ENCODE measurements at regions not wholly inside any gene's neighbourhood (a gene's known extent, or its start where the extent isn't known, plus 50 kb on each side); places are given as distances from the start of the nearest gene placed in this dataset.

DNA sequence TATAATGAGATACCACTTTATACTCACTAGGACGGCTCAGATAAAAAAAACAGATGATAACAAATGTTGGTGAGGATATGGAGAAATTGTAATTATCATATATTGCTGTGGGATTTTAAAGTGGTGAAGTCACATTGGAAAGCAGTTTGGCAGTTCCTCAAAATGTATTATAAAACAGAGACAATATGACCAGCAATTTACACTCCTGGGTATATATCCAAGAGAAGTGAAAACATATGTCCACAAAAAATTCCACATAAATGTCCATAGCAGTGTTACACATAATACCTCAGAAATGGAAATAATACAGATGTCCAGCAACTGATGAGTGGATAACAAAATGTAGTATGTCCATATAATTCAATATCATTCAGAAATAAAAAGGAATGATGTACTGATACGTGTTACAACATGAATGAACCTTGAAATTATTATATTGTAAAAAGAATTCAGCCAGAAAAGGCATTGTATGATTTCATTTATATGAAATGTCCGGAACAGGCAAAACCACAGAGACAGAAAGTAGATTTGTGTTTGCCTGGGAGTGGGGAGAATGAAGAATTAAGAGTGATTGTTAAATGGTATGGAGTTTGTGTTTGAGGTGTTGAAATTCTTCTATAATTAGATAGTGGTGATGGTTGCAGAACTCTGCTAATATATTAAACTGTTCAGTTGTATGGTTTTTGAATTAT, 220.9 kb downstream of the SLC7A11 start:
- peak; percentile 83 for DNase-seq

DNA sequence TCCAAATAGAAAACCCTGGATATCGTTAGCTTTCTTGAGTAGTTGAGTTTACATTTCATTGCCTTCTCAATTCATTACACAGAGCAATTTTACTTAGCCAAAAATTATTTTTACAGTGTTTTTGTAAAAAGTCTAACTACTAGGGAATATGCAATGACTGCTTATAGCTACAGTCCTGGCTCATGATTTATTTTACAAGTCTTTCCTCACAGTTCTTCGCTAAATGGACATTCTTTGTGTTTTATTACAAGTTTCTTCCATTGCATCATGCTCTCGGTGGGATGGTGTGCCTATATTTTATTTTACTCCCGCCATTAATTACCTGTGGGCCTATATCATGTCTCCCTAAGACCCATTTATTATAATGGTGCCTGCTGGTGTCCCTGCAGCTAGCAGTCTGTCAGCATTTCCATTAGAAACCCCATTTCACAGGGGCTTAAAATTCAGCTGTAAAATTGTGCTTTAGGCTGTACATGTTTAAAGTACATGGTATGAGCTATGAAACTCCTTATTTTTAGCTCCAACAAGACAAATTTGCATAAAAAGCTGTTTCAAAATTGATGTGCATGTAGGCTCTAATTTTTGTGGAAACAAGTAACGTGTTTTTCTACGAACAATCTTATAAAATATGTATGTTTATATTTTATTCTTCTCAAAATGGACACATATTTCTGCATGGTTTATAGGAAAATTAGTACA, 227.4 kb downstream of the SLC7A11 start:
- peak; percentile 23 for DNase-seq

DNA sequence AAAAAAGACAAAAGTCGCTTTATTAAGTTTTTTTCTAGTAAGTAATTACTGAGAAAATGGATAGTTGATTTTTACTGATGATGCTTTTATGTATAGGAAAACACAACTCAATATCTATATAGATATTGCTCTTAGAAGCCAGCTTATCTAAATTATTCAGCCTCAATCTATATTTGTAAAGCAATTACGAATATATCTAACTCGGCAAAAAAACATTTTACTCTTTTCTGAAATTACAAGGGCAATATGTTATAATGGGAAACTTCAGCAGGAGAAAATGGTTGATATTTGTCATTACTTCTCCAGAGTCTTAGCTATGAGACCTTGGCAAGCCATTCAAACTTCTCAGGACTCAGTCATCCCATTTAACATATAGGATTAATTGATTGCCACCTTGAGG, 228.5 kb downstream of the SLC7A11 start:
- DNase-seq = no peak

DNA sequence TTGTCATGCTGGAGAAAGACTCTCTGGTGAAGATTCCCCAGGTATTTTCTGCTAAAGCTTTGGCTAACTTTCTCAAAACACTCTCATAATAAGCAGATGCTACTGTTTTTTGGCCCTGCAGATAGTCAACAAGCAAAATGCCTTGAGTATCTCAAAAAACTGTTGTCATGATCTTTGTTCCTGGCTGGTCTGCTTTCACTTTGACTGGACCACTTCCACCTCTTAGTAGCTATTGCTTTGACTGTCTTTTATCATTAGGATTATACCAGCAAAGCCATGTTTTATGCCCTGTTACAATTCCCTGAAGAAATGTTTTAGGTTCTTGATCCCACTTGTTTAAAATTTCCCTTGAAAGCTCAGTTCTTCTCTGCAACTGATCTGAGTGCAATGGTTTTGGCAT, 231.5 kb downstream of the SLC7A11 start:
- DNase-seq = no peak

DNA sequence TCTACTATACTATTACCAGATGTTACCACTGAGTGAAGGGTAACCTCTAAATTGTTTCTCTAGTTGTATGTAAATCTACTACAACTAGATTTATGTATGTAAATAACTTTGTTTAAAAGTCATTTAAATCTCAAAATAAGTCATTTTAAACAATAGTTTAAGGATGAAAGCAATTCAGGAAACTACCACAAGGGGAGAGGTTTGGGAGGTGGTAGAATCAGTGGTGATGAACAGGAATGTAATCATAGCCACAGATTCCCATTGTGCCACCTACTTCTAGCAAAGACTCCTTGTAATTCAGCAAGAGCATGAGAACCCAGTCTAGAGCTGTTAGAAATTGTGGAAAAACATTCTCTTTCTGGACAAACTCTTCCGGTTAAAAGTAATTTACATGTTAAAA, 234.6 kb downstream of the SLC7A11 start:
- no peak for DNase-seq

DNA sequence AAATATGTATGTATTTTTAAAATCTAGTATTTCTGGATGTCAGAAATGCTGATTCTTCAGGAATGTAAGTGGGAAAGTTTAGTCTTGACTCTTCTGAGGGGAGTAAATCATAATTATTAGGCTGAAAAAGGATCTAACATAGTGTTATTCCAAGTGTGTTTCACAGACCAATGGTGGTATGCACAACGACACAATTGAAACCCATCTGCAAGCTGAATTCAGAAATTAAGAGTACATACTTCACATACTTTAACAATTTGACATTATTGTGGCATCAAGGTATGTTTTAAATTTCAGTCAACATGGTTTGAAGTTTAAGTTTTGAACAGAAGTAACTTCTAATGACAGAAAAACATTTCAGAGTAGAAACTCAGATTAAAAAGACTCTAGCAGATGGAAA, 236.7 kb downstream of the SLC7A11 start:
- DNase-seq = no peak

DNA sequence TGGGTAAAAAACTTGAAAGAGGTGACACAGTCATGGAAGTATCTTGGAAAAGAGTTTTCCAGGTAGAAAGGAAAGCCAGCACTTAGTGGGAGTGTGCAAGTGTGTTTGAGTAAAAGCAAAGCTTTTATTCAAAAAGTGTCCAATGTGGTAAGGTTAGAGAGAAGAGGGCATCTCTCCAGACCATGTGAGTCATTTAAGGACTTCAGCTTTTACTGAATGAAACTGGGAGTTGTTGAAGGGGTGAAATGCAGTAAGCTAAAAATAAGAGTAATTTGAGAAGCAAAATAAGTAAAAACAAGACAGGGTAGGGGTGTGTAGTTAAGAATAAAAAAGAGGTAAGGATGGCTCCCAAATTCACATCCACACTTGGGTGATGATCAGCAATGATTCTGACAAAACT, 238.9 kb downstream of the SLC7A11 start:
- DNase-seq = no peak

DNA sequence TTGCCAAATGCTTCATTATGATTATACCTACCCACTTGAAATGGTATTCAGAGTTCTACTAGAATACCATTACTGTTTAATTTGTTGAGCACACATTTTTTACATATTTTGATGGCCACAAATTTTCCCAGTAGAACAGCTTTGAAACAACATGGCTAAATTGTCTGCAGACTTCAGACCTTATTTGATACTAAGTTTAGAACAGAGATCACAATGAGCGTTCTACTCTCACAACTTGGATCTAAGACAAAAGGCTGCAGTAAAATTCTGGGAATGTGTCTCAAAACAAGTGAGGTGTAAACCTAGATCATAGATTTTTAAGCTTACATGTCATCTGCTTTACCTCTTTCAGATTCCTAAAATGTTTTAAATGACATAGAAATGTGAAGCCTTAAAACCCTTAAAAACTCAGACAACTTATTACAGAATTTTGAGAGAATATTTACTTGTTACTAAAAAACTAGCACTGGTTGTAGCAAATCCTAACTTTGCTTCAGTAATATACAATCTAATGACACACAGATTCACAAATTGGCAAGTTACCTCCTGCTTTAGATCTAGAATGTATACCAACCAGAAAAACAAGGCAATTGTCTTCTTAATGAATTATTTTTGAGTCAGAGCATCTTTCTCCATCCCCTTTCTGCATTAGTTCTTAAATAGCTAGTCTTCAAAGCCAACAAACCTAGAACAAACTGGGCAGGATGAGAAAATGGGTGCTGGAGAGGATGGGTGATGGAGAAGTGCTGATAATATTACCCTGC, 243.3 kb downstream of the SLC7A11 start:
- no peak for DNase-seq

DNA sequence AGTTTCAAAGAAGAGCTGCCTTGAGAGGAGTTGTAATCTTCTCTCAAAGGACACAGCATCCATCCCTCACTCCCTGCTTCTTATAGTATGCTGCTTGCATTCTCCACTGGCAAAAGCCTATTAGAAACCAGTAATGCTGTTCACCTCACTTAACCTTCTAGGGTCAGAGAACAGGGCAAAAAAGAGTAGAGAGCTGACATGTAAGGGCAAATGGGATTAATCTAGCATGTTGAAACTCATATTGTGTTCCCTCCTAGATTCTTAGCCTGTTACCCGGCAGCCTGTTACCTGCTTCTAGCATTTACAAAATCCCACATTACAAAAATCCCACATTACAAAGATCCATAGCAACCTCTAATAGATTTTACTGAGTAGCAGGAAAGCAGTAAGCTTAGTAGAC, 244.7 kb downstream of the SLC7A11 start:
- no peak for DNase-seq

DNA sequence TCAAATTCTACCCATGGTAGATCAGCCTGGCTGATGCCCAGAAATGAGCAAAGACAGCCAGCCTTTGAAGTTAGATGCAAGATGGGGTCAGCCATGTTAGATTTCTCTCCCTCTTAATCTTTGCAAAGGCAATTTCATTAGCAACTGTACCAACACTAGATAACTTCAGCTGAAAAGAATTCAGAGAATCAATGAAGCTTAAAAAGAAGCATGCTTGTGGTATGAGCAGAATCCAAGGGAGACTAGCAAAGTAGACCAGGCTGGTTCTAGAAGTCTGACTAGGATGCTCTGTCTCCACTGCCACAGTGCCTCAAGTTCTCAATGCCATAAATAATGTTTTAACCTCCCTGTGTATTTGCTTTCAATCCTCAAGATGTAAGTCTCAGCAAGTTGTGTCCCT, 247.3 kb downstream of the SLC7A11 start:
- no peak for DNase-seq

DNA sequence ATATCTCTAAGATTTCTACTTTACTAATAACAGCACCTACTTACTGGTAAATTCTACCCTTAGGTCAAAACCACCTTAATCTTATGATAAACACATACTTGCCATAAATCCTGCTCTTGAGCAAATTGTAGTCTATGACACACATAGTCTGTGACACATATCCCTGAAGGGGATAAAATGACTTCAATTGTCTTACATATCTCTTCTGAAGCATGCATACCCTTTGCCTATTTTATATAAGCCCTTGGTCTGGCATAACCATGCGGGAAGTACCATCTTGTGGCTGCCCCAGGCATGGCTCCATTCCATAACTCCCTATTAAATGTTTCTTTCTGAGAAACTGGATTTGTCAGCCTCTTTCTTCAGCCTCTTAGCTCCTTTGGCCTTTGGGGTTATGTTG, 248.9 kb downstream of the SLC7A11 start:
- DNase-seq = no peak

DNA sequence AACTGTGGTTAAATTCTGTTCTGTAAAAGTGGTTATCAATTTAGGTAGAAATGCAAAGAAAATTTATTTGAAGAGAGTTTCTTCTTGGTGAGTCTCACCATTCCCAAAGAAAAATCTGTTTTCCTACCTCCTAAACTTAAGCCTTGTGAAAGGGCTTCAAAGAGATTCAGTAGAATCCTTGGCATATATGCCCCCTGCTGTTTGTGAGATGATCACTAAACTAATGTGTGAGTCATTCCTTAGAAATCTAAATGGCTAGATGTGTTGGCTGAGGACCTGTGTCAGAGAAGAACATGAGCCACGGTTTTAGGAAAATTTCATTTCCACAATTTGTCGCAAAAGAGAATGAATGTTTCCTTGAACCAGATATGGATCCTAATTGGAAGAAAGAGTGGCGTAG, 260.9 kb downstream of the SLC7A11 start:
- no peak for DNase-seq

DNA sequence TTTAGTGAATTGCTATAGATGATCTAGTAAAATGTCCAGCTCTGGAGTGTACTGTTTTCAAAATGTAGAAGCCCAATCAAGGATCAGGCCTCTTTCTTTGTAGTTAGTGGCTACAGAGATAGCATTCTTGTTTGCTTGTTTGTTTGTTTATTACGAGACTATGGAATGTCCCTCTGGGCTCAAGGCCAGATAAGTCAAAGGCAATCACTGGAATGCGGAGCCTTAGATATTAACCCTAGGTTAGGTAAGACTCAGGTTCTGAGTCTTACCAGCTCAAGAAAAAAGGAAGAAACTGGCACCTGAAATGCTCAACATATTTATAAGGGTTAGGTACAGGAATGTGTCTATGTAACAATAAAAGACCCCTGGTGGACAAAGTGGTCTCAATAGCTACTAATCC, 261.5 kb downstream of the SLC7A11 start:
- DNase-seq = no peak

DNA sequence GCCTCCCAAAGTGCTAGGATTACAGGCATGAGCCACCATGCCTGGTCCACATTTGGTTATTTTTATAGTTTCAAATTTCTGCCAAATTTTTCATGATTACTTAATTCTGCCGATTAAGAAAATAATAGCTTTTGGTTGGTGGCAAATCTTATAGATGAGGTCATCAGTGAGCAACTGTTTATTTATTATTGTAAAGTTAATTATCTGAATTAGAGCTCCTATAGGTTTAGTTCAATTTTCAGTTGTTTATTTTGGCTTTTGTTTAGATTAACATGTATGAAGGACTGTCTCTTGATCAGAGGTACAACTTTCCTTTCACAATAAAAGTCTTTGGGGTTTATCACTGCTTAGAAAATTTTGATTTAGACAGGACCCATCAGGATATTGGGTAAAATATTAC, 262.2 kb downstream of the SLC7A11 start:
- DNase-seq = no peak

DNA sequence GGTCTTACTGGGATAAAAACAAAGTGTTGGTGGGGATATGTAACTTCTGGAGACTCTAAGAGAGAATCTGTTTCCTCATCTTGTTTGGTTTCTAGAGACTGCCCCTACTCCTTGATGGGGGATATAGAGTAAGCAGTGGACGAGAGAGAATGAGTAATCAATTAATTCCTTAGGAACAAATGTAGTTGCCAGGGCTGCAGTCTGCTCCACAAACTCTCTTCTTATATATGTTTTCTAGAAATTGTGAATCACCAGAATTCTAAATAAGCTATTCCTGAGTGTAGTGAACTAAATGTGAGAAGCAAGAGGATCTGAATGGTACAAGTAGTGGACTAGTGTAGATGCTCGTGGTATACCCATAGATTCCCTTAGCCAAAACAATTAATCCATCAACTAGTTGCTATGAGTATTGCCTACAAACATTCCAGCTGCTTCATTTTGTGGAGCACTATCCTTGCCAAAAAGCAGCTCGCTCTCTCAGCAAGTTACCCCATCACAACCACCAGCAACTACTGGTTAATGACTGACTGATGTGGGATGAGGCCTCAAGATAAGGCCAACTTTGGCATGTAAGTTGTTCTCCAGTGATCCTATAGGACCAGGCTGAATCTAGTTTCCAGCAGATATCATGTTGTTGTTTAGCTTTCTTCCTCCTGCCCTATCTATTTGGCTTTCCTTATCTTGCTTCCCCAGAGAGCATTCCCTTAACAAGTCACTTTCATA, 273.0 kb downstream of the SLC7A11 start:
- no peak for DNase-seq

DNA sequence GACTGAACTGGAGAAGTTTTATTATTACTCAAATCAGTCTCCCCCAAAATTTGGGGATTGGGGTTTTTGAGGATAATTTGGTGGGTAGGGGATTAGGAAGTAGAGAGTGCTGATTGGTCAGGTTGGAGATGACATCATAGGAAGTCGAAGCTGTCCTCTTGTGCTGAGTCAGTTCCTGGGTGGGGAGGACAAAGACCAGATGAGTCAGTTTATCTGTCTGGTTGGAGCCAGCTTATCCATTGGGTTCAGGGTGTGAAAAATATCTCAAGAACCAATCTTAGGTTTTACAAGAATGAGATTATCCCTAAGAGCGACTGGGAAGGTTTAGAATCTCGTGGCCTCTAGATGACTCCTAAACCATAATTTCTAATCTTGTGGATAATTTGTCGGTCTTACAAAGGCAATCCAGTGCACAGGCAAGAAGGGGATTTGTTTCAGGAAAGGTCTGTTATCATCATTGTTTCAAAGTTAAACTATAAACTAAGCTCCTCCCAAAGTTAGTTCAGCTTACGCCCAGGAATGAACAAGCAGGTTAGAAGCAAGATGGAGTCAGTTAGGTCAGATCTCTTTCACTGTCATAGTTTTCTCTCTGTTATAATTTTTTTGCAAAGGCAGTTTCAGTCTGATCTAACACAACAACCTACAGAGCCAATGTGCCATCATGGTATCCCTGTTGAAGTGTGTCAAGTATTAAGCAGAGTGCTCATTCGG, 274.5 kb downstream of the SLC7A11 start:
- no peak for DNase-seq

DNA sequence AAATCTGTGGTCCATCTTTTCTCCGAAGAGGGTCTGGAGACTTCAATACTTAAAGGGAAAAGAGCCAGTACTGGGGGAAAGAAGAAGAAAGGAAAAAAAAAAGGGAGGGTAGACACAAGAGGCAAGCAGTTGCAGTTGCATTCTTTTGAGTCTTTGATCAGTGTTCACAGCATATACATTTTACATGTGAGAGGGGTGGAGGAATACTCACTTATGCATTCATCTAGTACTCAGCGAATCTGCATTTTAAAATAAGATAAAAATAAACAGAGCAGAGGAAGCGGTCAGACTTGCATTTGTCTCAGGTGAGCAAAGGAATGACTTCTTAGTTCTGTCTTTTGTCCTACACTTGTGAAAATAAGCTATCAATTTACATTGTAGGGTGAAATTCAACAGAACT, 275.6 kb downstream of the SLC7A11 start:
- no peak for DNase-seq

DNA sequence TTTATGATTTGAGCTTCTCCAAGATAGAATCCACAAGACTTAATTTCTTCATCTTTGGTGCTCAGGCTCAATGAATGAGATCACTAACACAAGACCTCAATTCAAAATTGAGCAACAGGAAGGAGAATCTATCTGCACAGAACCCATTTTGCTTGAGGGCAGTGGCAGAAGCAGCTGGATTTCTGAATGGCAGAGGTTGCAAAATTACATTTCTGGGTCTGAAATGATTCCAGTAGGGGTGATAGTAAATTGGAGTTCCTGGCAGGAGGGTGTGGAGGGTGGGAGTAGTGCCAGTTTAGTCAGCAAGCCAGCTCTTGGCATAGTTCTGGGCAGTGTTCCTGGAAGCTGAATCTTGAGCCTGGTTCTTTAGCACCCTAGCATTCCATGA, 281.1 kb downstream of the SLC7A11 start:
- peak; percentile 11 for DNase-seq

DNA sequence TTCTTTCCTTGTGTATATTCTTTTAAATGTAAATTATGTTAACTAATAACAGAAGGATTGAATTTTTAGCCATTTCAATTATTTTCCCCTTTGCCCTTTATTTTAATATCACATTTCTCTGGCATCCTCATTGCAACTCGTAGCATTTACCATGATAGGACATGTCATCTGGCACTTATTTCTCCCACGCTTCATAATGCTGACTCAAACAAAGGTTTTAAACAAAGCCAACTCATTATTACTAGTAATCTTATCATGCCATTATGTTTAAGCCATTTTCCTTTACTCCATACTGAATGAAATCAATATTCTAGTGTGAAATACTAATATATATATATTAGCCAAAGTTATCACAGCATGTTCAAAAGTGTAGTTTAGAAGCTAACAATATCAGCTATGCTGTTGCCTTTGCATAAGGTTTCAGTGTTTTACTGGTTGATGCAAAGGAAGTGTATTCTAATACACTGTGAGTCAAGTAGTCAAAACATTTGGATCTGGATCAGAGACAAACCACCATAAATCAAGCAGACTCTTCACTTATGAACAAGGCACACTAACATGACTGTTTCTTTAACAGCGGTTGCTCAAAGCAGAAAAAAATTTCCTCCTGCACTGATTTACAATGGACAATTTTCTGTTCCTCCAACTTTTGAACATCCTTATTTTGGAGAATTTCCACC, 281.6 kb downstream of the SLC7A11 start:
- peak; percentile 42 for DNase-seq

DNA sequence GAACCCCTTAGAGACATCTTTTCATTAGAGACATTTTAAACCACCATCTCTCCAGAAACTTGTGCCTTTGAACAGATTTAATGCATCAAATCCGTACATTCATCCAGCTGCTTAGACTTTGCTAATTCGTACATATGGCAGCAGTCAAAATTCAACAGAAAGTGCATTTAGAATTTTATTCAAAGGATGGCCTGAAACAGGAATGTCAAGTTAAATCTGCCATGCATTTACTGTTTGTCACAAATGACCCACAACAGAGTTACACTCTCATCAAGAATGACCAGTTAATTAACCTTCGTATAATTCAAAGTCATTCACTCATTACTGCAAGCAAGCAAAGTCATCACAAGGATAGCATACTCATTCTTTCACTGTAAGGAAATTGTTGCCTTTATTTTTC, 284.3 kb downstream of the SLC7A11 start:
- no peak for DNase-seq

DNA sequence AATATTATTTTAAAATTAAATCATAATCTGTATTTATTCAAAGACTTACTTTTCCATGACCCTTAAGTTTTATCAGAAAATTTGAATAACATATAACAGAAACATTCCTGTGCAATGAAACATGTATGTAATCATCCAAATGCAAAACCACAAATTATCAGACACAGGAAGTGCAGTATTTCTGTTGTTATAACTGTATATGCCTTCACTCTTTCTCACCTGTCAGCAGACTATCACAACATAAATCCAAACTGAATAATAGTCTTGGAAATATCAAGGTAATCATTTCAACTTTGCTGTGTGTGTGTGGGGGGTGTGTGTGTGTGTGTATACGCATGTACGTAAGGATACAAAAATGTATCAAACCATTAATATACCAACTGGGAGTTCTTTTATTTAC, 285.9 kb downstream of the SLC7A11 start:
- DNase-seq = no peak

DNA sequence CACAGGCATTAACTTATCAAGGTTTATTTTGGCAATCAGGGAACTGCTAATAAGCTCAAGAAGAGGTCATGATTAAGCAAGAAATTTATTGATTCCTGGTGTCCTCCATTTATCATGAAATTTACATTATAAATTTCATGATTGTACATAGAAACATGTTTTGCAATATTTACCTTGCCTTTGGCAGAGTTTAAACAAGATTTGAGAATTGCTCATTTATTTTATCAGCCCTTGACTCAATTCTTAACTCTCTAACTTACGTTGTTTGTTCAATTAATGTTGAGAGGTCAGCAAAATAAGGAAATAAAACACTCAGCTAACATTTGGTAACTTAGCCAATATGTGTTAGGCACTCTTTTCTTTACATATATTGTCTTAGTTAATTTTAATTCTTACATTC, 286.6 kb downstream of the SLC7A11 start:
- DNase-seq = no peak
